ENCODE measurements at regions not wholly inside any gene's neighbourhood (a gene's known extent, or its start where the extent isn't known, plus 50 kb on each side); places are given as distances from the start of the nearest gene placed in this dataset.

DNA sequence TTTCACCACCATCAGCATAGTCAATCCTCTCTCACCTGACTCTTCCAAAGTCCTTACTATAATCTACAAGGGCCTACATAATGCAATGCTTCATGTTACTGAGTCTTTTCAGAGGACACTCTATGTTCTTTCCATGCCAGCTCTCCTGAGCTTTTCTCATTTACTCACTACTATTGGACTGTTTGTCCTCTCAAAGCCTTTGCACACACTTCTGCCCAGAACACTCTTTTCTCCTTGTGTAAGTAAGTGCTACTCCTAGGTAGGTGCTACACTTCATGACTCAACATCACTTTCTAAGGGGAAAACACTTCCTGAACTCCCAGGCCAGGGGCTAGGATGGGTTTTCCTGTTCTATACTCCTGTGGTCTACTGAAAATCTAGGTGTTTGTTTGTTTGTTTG lies 82.5 kb upstream of the GULP1 start:
- TF ChIP-seq, protein P1, sequence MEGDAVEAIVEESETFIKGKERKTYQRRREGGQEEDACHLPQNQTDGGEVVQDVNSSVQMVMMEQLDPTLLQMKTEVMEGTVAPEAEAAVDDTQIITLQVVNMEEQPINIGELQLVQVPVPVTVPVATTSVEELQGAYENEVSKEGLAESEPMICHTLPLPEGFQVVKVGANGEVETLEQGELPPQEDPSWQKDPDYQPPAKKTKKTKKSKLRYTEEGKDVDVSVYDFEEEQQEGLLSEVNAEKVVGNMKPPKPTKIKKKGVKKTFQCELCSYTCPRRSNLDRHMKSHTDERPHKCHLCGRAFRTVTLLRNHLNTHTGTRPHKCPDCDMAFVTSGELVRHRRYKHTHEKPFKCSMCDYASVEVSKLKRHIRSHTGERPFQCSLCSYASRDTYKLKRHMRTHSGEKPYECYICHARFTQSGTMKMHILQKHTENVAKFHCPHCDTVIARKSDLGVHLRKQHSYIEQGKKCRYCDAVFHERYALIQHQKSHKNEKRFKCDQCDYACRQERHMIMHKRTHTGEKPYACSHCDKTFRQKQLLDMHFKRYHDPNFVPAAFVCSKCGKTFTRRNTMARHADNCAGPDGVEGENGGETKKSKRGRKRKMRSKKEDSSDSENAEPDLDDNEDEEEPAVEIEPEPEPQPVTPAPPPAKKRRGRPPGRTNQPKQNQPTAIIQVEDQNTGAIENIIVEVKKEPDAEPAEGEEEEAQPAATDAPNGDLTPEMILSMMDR (conservative IDR thresholded peaks at IDR 0.05): no peak
- Histone ChIP-seq H3K36me3 (ENCODE audit: control insufficient read depth, insufficient read depth, low read length) (no peaks in the 10 kb centered on the region), H3K9ac (ENCODE audit: extremely low read depth, low read length, poor library complexity, severe bottlenecking) (no peak overlapping the region), H3K4me3 (ENCODE audit: low read length) (no peak overlapping the region), H3K9me3 (ENCODE audit: control insufficient read depth, low read length) (no peaks in the 10 kb centered on the region), H3K4me1 (ENCODE audit: control insufficient read depth, insufficient read depth, low read length) (peaks cover 9% of the 10 kb centered on the region), H3K27ac (ENCODE audit: low read depth, low read length) (no peak overlapping the region), H3K27me3 (ENCODE audit: control insufficient read depth, insufficient read depth, low read length, poor library complexity, severe bottlenecking) (no peaks in the 10 kb centered on the region)
- Mint-ChIP-seq H3K27ac (no peak overlapping the region), H3K27me3 (ENCODE audit: insufficient read depth) (no peaks in the 10 kb centered on the region), H3K4me3 (no peak overlapping the region), H3K36me3 (ENCODE audit: low read depth) (no peaks in the 10 kb centered on the region), H3K4me1 (peaks cover 8% of the 10 kb centered on the region), H3K9me3 (no peaks in the 10 kb centered on the region)
- DNase-seq: no peak

DNA sequence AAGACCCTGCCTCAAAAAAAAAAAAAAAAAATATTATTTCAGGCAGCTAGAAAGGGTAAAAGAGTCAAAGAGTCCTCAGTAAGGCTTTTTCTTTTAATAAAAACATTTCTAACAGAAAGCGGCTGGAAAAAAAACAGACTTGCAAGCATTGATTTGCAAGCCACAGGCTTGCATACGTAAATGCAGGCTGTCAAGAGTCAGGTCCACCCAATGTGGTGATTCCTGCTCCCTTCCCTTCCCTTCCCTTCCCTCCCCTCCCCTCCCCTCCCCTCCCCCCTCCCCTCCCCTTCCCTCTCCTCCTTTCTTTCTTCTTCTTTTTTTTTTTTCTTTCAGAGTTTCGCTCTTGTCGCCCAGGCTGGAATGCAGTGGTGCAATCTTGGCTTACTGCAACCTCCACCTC lies 74.4 kb upstream of the GULP1 start:
- TF ChIP-seq, protein P1 (conservative IDR thresholded peaks at IDR 0.05): no peak
- no peak overlapping the region for H3K27ac ChIP-seq (ENCODE audit: low read depth, low read length)
- no peaks in the 10 kb centered on the region for H3K27me3 Mint-ChIP-seq (ENCODE audit: insufficient read depth)
- no peaks in the 10 kb centered on the region for H3K36me3 ChIP-seq (ENCODE audit: control insufficient read depth, insufficient read depth, low read length)
- no peaks in the 10 kb centered on the region for H3K4me1 Mint-ChIP-seq
- H3K4me3 ChIP-seq (ENCODE audit: low read length): no peak overlapping the region
- no peak overlapping the region for H3K9ac ChIP-seq (ENCODE audit: extremely low read depth, low read length, poor library complexity, severe bottlenecking)
- no peaks in the 10 kb centered on the region for H3K9me3 ChIP-seq (ENCODE audit: control insufficient read depth, low read length)
- H3K4me3 Mint-ChIP-seq: no peak overlapping the region
- no peak for DNase-seq
- WGBS, 2 experiments (ENCODE audit: insufficient coverage in 1 of 2, insufficient read length in 1 of 2): 94% methylated on average over 4 of the region's 4 CpGs; no CpG with 5 or more reads in 1 of the 2 experiments
- no peaks in the 10 kb centered on the region for H3K27me3 ChIP-seq (ENCODE audit: control insufficient read depth, insufficient read depth, low read length, poor library complexity, severe bottlenecking)
- H3K9me3 Mint-ChIP-seq: no peaks in the 10 kb centered on the region
- no peaks in the 10 kb centered on the region for H3K36me3 Mint-ChIP-seq (ENCODE audit: low read depth)
- no peak overlapping the region for H3K27ac Mint-ChIP-seq
- H3K4me1 ChIP-seq (ENCODE audit: control insufficient read depth, insufficient read depth, low read length): no peaks in the 10 kb centered on the region

DNA sequence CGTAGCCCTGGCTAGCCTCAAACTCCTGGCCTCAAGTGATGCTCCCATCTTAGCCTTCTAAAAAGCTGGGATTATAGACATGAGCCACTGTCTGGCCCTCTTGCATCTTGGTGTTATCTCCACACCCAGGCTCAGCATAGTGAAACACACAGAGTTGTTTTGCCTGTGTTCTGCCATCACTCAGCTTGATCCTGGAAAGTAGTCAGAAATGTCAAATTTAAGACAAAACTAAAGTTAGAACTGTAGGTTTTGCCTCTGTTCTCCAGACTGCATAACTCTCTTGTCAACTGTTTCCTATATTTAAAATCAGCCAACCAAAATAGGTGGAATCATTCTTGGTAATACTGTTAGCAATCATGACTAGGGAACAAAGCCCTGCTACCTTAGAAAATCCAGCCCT lies 72.1 kb upstream of the GULP1 start:
- Histone ChIP-seq H3K4me1 (ENCODE audit: control insufficient read depth, insufficient read depth, low read length) (no peaks in the 10 kb centered on the region), H3K27me3 (ENCODE audit: control insufficient read depth, insufficient read depth, low read length, poor library complexity, severe bottlenecking) (no peaks in the 10 kb centered on the region), H3K9ac (ENCODE audit: extremely low read depth, low read length, poor library complexity, severe bottlenecking) (no peak overlapping the region), H3K27ac (ENCODE audit: low read depth, low read length) (no peak overlapping the region), H3K36me3 (ENCODE audit: control insufficient read depth, insufficient read depth, low read length) (no peaks in the 10 kb centered on the region), H3K9me3 (ENCODE audit: control insufficient read depth, low read length) (no peaks in the 10 kb centered on the region), H3K4me3 (ENCODE audit: low read length) (no peak overlapping the region)
- H3K27me3 Mint-ChIP-seq (ENCODE audit: insufficient read depth): no peaks in the 10 kb centered on the region
- DNase-seq: no peak
- no peaks in the 10 kb centered on the region for H3K36me3 Mint-ChIP-seq (ENCODE audit: low read depth)
- H3K4me1 Mint-ChIP-seq: no peaks in the 10 kb centered on the region
- WGBS, 2 experiments (ENCODE audit: insufficient coverage in 1 of 2, insufficient read length in 1 of 2): 95 to 100% methylated on average over 1 of the region's 1 CpG
- TF ChIP-seq, protein P1 (conservative IDR thresholded peaks at IDR 0.05): no peak
- H3K4me3 Mint-ChIP-seq: no peak overlapping the region
- H3K27ac Mint-ChIP-seq: no peak overlapping the region
- H3K9me3 Mint-ChIP-seq: peaks cover 6% of the 10 kb centered on the region

Measured in endodermal cell (in vitro differentiated cells).